GOT3 (cell line): ENCODE measurements at regions not wholly inside any gene's neighbourhood (a gene's known extent, or its start where the extent isn't known, plus 50 kb on each side); places are given as distances from the start of the nearest gene placed in this dataset.
"Not testable (repeated sequence)": the region's sequence is repeated elsewhere in the genome, so short reads cannot be mapped to it uniquely, and the experiment has no call there.

Experiments used
- DNase-seq: peaks from one replicate; lab custom pipeline; 2025; ENCODE audit warnings: mixed read lengths; lab: John Stamatoyannopoulos, UW

GRCh38 chr5:121090822-121091221 is 626.7 kb downstream of the PRR16 start:
- no peak for DNase-seq

- no peak for DNase-seq
Measured at GRCh38 chr5:121100931-121101330, 636.8 kb downstream of the PRR16 start.

DNA sequence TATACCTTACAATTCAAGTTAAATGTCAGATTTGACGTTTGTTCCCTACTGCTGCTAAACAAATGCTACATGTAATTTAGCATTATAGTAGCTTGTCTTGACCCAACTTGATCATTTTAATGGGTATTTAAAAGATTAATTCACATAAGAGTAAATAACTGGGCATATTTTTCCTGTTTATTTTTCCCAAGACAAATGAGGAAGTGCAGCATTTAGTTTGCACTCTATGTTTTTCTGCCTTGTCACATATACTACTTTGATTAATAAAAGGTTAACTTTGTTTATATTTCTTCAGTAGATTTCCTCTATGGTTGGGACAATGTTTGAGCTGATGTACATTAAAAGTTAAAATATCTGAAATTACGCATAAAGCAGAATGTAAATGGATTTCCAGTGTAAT is 641.8 kb downstream of the PRR16 start:
- no peak for DNase-seq

GRCh38 chr5:121106721-121107690 is 642.9 kb downstream of the PRR16 start:
- DNase-seq, result not testable (repeated sequence)

DNA sequence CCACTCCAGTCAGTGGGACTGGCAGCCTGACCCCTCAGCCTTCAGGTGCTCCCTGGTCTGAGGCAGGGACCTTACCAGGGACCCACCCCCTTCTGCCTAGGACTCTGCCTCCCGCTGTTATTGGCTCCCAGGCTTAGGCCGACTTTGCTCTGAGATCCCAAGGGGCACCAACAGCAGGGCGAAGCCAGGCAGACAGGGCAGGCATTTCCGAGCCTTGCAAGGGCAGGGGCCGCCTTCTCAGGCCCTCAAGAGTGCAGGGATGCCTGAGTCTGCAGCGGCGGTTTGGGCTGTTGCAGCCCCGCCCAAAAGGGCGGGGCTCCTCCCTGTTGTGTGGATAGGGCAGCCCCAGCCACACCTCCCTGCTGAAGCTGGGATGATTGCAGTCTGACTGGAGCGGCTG is 644.6 kb downstream of the PRR16 start:
- DNase-seq, result no peak

- no peak for DNase-seq
Measured at GRCh38 chr5:121109817-121110216, 645.7 kb downstream of the PRR16 start.

DNA sequence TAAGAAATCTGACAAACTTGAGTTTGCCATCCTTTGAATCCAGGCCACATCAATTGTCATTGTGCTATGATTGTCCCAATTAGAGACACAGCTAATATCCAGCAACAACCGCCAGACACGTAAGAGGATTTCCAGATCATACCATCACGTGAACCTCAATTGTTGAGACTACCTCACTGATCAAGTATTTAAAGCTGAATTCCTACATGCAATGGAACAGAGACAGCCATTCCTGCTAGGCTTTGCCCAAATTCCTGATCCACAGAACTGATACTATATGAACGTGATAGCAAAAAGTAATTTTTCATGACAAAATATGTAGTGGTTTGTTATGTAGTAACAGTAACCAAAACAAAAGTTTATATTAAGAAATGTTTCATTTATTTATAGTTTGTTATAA is 657.7 kb downstream of the PRR16 start:
- DNase-seq, result no peak

DNA sequence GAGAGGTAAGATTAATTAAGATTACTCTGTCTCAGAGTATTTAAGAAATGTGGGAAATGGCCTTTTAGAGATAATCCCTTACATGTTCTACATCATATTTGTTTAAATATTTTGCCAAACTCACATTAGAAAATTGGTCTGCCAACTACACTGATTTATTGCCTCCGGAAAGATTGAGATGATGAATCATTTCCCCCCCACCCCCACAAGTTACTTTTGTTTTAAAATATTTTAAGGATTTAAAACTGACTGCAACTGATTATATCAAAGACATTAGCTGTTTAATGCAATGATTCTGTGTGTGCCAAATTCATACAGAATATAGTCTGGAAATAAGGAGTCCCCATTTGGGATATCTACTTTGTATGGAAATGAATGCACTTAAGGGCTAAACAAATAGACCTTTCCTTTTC is 674.4 kb downstream of the PRR16 start:
- DNase-seq, result no peak

GRCh38 chr5:121138952-121139351 is 674.9 kb downstream of the PRR16 start:
- no peak for DNase-seq

DNA sequence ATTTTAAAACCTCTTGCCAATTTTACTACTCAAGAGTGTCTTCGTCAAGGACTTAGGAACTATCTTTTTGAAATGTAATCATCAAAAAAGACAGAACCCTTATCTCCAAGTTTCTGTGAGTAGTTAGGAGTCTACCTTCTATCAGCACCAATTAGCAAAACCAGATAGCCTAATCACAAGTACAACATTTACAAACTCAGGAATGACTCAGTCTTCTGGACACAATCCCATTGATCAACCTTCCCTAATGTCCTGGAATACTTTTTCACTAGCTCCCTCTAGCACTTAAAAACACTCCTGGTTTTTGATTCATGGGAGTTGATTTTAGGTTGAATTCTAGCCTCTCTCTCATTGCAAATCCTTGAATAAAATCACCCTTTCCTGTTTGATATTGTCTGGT is 680.7 kb downstream of the PRR16 start:
- no peak for DNase-seq

DNA sequence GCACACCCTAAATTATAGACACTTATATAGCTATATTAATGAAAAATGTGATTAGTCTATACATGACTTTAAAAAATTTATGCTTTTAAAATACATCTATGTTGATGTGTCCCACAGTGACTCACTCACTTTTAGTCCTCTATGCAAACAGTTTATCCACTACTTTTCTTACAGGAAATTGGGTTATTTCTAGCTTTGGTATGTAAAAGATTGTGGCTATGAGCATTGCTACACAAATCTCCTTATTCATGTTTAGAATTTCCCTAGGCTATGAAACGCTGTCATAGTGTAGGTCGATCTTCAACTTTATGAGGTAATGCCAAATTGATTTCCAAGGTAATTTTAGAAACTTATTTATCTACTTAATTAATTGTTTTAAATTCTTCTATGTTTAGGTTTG is 687.4 kb downstream of the PRR16 start:
- no peak for DNase-seq

GRCh38 chr5:121152411-121152810 is 688.3 kb downstream of the PRR16 start:
- DNase-seq, result no peak

DNA sequence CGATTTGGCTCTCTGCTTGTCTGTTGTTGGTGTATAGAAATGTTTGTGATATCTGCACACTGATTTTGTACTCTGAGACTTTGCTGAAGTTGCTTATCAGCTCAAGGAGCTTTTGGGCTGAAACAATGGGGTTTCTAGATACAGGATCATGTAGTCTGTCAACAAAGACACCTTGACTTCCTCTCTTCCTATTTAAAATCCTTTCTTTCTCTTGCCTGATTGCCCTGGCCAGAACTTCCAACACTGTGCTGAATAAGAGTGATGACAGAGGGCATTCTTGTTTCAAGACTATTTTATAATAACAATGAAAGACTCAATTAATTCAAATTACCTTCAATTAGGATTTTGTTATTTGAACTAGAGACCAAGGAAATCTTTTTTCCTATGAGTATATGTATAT is 692.5 kb downstream of the PRR16 start:
- no peak for DNase-seq

DNA sequence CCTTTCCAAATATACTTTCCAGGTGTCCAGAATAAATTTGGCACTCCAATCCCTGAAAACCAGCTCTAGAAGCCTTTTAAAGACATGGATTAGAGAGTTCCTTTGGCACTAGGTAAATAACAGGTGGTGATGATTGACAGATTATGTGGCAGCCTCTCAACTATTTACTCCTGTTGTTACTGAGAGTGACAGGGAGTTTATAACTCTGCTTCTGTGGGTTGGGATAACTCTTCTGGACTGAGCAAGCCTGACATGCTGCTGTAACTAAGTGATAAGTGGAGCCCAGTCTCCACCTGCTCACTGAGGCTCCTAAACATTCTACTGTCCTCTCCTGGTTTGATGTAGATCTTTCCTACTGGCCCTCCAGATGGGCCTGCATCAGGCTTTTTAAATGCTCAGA is 693.2 kb upstream of the FTMT start:
- no peak for DNase-seq

DNA sequence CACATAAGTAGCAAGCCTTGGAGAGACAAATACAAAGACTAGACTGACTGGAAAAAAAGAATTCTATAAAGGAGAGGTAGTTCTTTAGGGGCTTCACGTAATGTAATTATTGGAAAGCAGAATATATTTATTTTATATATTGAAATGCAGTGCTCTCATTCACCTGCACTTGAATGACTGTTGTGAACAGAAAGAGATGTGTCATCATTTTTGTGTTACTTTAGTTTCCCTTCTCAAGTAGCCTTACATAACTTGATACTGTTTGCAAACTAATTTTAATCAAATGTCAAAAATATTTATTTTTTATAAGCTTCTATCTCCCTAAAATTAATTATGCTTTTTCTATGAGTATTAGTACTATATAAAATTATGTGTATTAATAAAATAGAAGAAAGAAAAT is 691.1 kb upstream of the FTMT start:
- DNase-seq, result no peak

GRCh38 chr5:121164632-121165031 is 687.0 kb upstream of the FTMT start:
- no peak for DNase-seq

GRCh38 chr5:121171361-121171760 is 680.3 kb upstream of the FTMT start:
- DNase-seq, result no peak

DNA sequence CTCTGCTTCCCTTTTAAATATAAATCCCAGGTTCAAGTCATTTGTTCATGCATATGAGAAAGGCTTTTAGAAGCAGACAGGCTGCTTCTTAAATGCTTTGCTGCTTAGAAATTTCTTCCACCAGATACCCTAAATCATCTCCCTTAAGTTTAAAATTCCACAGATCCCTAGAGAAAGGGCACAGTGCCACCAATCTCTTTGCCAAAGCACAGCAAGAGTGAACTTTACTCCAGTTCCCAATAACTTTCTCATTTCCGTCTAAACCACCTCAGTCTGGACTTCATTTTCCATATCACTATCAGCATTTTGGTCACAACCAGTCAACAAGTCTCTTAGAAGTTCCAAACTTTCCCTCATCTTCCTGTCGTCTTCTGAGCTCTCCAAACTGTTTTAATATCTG is 679.8 kb upstream of the FTMT start:
- DNase-seq, result no peak

GRCh38 chr5:121174351-121174750 is 677.3 kb upstream of the FTMT start:
- DNase-seq, result no peak

GRCh38 chr5:121175986-121176385 is 675.7 kb upstream of the FTMT start:
- DNase-seq, result no peak

GRCh38 chr5:121182788-121183490 is 668.7 kb upstream of the FTMT start:
- no peak for DNase-seq

DNA sequence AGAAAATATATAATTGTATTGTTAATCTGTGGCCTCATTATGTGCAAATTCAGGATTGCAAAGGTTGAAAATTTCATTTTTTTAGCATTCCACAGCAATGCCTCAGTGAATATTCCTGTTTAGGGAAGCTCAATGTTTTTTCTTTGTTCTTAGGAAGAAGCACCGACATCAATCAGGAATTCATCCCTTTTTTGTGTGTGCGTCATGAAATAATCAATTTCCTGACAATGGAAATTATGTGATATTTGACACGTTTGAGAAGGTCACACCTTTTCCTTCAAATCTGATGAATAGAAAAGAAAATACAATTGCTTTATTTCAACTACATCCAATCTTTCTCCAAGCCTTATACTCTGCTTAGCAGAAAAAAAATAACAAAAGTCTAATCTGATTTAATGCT is 662.8 kb upstream of the FTMT start:
- DNase-seq, result no peak
